GM12865 (cell line): ENCODE measurements at regions not wholly inside any gene's neighbourhood (a gene's known extent, or its start where the extent isn't known, plus 50 kb on each side); places are given as distances from the start of the nearest gene placed in this dataset.

Experiments used
- DNase-seq: peaks from one replicate; pipeline ENCODE4 v3.0.0; 2010; ENCODE audit warnings: low read depth
- H3K4me3 ChIP-seq: 2 replicates; pipeline ENCODE4 v1.5.1; 2011; ENCODE audit warnings: mild to moderate bottlenecking, low read depth, low read length, control low read depth
- TF ChIP-seq, protein P1 (sequence below): IDR thresholded peaks from 2 replicates; pipeline ENCODE4 v1.5.1; 2011; ENCODE audit warnings: low read length, control low read depth, low read depth, inconsistent platforms; ENCODE audit not compliant: insufficient read depth; ENCODE audit errors: missing control alignments

DNA sequence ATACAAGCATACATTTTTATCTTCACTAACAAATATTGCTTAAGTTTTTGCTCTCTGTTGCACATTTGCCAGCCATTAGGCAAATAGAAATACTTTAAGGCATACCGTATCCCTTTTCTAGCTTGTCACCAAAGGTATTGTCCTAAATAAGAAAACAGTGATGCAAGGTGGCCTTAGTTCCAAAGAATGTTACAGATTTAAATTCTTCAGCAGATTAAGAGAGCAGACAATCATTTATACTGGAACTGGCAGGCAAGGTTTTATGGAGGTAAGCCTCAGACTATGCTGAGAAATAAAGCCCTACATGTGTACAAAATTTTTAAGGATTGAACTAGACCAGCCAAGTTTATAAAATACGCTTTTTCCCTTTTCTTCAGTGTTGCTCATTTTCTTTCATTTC, 247.8 kb downstream of the IZUMO3 start:
- no peak for DNase-seq

DNA sequence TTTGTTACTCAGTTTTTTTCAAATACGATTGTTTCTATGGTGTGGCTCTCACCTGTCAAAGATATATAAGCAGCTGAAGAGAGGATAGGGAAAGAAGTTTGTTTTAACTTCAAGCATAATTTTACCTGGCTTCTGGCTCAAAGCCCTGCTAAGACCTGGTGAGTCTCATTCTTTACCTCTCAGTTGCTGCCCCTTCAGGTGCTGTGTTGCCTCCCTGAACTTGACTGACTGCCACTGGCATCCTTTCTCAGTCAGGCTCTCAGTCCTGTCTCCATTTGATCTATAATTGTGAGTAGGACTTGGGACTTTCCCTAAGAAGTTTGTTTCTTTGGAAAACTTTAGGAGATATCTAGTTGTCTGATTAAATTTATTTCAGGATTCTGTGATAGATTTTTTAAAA, 249.6 kb downstream of the IZUMO3 start:
- H3K4me3 ChIP-seq = no peak overlapping the region
- TF ChIP-seq, protein P1, sequence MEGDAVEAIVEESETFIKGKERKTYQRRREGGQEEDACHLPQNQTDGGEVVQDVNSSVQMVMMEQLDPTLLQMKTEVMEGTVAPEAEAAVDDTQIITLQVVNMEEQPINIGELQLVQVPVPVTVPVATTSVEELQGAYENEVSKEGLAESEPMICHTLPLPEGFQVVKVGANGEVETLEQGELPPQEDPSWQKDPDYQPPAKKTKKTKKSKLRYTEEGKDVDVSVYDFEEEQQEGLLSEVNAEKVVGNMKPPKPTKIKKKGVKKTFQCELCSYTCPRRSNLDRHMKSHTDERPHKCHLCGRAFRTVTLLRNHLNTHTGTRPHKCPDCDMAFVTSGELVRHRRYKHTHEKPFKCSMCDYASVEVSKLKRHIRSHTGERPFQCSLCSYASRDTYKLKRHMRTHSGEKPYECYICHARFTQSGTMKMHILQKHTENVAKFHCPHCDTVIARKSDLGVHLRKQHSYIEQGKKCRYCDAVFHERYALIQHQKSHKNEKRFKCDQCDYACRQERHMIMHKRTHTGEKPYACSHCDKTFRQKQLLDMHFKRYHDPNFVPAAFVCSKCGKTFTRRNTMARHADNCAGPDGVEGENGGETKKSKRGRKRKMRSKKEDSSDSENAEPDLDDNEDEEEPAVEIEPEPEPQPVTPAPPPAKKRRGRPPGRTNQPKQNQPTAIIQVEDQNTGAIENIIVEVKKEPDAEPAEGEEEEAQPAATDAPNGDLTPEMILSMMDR = no peak
- no peak for DNase-seq

More for the DNA sequence above, 247.8 kb downstream of the IZUMO3 start:
- TF ChIP-seq, protein P1 = no peak
- no peak overlapping the region for H3K4me3 ChIP-seq

DNA sequence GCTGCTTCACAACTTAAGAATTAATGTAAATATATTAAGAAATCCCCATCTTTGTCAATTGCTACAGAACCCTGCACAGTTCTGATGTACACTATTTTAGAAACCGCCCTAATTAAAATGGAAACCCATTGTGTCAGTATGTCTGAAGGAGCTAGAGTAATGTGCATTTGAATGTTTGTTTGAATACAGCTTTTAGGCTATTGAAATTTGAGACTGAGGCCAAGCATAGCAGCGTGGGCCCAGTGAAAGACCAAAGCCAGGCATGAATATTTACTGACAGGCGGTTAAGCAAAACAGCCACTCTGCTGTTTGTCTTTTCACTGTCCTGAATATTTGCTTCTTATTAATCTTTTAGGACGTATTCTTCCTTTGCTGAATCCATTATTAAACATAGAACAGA, 252.3 kb downstream of the IZUMO3 start:
- no peak for DNase-seq
- no peak overlapping the region for H3K4me3 ChIP-seq
- TF ChIP-seq, protein P1 = no peak

DNA sequence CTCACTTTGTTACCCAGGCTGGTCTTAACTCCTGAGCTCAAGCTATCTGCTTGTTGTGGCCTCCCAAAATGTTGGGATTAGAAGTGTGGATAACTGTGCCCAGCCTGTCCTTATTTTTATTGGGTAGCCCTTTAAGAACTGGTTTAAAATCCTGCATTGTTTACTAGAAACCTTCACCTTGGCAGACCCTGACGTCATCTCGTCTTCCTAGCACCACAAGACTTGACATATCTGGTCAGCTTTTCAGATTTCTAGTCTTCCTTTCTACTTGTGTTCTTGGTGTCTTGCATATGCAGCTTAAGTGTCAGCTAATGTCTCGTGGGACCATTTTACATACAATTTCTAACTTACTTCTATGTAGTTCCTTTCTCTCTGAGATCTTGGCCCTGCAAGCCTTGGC, 258.9 kb downstream of the IZUMO3 start:
- DNase-seq = no peak
- TF ChIP-seq, protein P1 = no peak
- H3K4me3 ChIP-seq = no peak overlapping the region

DNA sequence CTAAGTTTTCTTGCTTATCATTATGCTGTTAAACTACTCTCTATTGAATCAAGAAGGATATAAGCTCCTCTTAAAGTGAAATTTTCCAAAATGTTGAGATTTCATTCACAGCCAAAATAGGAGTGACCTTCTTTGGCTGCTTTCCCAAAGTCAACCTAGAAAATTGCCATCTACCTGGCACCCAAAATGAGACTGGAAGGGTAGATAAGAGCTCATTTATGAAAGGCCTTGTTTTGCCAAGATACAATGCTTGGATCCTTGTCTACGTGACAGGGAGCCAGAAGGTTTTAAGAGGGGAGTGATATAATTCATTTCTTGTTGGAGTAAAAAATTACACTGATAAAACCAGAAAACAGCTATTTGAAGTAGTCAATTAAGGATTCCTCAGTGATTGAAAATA, 287.1 kb downstream of the IZUMO3 start:
- TF ChIP-seq, protein P1 = no peak
- no peak overlapping the region for H3K4me3 ChIP-seq
- no peak for DNase-seq

DNA sequence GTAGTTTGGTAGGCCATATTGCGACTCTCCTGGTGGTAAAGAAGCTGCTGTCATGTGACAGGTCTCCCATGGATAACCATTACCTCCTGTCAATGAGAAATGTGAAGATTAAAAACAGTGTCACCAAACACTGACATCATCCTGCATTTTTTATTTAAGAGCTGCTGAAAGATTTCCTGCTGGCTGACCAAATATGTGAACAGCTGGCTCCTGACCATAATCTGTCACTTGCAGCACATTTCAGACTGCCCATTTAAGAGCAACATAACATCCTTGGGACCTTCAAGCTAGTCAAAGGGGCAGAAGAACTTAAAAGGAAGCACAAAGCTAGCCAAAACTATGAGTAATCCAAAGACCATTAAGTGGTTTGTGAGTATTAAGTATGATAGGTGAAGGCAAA, 288.0 kb downstream of the IZUMO3 start:
- DNase-seq = no peak
- TF ChIP-seq, protein P1 = no peak

DNA sequence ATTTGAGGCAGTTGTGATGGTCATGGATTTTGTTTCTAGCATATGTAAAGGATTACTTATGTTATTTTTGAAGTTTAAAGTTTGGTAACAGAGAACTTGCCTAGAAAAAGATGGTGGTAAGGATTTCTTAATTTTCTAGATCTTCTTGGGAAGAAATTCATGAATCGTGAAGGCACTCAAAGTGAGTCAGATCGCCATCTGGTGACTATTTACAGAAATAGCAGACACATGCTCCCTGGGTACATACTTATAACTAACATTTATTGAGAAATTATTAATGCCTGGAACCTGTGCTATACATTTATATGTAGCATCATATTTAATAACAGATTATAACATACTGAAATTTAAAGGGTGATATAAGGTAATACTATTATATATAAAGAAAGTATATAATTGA, 299.7 kb downstream of the IZUMO3 start:
- DNase-seq = peak; percentile 7
- no peak overlapping the region for H3K4me3 ChIP-seq
- TF ChIP-seq, protein P1 = no peak

More for the DNA sequence above, 288.0 kb downstream of the IZUMO3 start:
- no peak overlapping the region for H3K4me3 ChIP-seq
